GM21529 (cell line): ENCODE measurements at regions not wholly inside any gene's neighbourhood (a gene's known extent, or its start where the extent isn't known, plus 50 kb on each side); places are given as distances from the start of the nearest gene placed in this dataset.

Experiments used
- ATAC-seq: cut with Tn5 transposase; IDR thresholded peaks from one replicate; pipeline ENCODE4 v1.9.1; 2021; ENCODE audit not compliant: unreplicated experiment

DNA sequence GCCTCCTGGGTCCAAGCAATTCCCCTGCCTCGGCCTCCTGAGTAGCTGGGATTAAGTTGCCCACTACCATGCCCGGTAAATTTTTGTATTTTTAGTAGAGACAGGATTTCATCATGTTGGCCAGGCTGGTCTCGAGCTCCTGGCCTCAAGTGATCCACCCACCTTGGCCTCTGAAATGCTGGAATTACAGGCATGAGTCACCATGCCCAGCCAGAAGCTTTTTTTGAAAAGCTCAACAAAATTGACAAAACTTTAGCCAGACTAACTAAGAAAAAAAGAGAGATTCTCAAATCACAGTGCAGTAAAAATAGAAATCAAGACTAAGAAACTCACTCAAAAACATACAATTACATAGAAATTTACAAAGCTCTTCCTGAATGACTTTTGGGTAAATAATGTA is 420.6 kb downstream of the COL12A1 start:
- no peak for ATAC-seq

DNA sequence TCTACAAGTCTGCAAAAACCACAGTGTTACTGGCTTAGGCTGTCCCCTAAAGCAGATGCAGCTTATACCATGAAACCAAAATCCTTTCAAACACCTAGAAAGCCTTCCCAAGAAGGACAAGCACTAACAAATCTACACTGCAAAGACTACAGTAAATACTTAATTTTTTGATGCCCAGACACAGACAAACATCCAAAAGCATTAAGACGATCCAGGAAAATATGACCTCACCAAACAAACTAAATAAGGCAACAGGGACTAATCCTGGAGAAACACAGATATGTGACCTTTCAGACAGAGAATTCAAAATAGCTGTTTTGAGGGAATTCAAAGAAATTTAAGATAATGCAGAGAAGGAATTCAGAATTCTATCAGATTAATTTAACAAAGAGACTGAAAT is 423.5 kb downstream of the COL12A1 start:
- ATAC-seq: no peak

- ATAC-seq: no peak
Observed at GRCh38 chr6:74780831-74781230, 425.0 kb downstream of the COL12A1 start.

GRCh38 chr6:74768738-74769137 is 437.1 kb downstream of the COL12A1 start:
- ATAC-seq: no peak

- ATAC-seq: no peak
Observed at GRCh38 chr6:74768120-74768519, 437.7 kb downstream of the COL12A1 start.

GRCh38 chr6:74765486-74765885 is 440.4 kb downstream of the COL12A1 start:
- ATAC-seq: no peak

- no peak for ATAC-seq
Observed at GRCh38 chr6:74764486-74764885, 441.4 kb downstream of the COL12A1 start.

GRCh38 chr6:74762841-74763240 is 443.0 kb downstream of the COL12A1 start:
- ATAC-seq: no peak

GRCh38 chr6:74757813-74758212 is 448.0 kb downstream of the COL12A1 start:
- ATAC-seq: no peak

- no peak for ATAC-seq
Observed at GRCh38 chr6:74756923-74757322, 448.9 kb downstream of the COL12A1 start.

DNA sequence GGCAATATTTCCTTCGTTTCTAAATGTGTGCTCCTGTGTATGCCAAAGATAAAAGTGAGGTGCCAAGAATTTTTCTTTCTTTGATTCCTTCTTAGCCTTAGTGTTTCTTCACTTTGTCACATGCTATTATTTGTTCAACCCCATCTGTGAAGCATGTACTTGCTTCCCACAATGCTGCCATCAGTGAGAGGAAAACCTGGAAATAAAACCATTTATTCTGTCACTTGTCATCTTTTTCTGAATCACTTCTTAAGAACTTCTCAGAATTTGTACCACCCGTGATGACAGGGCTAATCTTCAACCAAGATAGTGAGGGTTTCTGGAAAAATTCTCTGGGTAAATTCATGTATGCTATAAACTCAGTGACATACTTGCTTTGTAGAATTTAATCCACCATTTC is 450.1 kb downstream of the COL12A1 start:
- no peak for ATAC-seq

GRCh38 chr6:74755196-74755595 is 450.7 kb downstream of the COL12A1 start:
- no peak for ATAC-seq

GRCh38 chr6:74753883-74754600 is 451.8 kb downstream of the COL12A1 start:
- no peak for ATAC-seq

- no peak for ATAC-seq
Observed at GRCh38 chr6:74752303-74752702, 453.6 kb downstream of the COL12A1 start.

- no peak for ATAC-seq
Observed at GRCh38 chr6:74750826-74751225, 455.0 kb downstream of the COL12A1 start.

DNA sequence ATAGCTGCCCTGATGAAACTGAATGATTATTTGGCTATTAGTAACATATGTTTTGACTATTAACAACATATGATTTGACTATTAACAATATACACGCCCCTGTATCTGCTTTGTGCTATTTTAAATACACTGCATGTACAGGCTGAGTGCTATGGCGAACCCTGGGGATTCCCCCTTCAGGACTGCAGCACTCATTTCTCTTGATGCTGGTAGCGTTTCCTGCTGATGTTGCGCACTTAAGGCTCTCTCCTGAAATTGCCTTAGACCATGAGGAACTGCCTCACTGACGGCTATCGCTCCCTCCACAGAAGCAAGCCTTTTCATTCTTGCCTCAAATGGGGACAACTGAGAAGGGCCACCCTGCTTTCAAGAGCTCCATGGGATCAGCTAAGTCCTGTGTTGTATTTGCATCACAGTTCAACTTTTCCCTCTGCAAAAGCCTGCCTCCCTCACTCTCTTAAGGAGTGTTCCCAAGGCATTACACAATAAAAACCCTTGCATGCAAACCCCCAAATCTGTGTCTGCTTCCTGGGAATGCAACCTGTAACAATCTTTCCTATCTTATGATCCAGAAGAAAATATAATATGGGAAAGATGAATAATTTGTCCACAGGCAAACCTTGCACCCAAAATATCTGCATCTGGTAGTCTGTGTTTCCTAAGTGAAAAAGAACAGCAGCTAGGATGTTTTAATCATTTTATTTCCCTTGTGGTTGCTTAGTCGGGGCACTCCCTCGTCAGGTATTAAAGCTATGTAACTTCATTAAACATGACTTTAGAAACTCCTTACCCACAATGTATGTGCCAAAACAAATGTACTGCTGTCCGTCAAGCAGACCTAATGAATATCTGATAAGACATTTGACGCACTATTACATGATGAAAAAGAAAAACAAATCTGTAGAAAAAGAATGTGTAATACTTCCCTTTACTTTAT is 456.4 kb downstream of the COL12A1 start:
- ATAC-seq: peak; percentile 80

DNA sequence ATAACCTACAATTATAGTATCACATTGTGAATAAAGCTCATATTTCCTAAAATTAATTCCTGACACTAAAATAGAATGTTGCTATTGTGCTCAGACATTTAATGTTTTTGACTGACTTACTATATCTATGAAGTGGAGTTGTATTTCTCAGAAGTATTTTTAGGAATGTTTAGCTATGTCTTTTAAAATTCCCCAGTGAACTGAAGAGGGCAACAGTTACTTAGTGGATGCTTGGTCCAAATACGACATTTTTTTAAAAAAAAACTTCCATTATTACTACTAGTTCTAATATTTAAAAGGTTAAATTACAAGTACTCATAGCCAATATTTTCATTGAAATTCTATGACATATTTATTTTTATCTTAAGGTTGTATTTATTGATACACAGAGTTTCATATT is 460.2 kb downstream of the COL12A1 start:
- ATAC-seq: no peak

GRCh38 chr6:74742793-74743508 is 462.9 kb downstream of the COL12A1 start:
- ATAC-seq: peak; percentile 83

DNA sequence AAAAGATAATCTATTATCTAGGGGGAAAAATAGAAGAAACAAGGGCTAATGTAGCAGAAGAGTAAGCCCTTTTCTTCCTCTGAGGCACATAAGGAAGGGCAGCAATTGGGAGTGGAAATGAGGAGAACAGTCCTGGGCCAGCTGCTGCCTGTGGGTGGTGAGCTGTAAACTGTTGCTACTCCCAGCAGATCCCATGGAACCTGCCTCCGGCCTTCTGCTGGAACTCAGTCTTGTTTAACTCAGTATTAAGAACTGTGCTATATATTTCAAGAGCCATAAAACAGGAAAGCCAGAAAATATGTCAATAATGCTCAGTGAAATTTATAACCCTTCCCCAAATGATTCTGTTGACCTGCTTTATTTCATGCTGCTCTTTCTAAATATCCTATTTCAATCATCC is 464.2 kb downstream of the COL12A1 start:
- ATAC-seq: no peak

DNA sequence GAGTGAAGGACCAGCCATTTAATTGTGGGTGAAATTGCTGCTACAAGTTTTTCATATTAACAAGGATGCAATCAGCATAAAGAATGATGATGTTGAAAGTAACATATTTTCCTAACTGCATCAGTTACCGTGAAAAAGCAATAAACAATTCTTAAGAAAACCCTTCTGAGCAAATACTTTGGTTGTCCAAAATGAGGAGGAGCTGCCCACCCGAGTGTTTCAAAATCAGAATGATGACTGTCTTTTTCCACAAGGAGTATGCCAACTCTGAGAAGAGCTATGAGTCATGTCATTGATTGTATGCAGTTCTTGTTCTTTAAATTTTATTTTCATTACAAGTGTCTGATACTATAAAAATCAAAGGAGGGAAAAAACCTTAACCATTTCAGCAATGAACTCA is 470.5 kb downstream of the COL12A1 start:
- ATAC-seq: no peak

GRCh38 chr6:74734901-74735300 is 471.0 kb downstream of the COL12A1 start:
- no peak for ATAC-seq
